ENCODE measurements at regions not wholly inside any gene's neighbourhood (a gene's known extent, or its start where the extent isn't known, plus 50 kb on each side); places are given as distances from the start of the nearest gene placed in this dataset.

GRCh38 chr5:88118179-88118578 lies 150.5 kb downstream of the TMEM161B start:
- no peak for FAIRE-seq
- no peak overlapping the region for H2AFZ ChIP-seq (ENCODE audit: low read depth, low read length)
- TF ChIP-seq CTCF (IDR thresholded peaks at IDR 0.05; ENCODE audit: insufficient read depth, low read depth, low read length) (no peak), EZH2 (IDR thresholded peaks at IDR 0.05; ENCODE audit: insufficient read depth, low read length) (no peak)

GRCh38 chr5:88117546-88117945 lies 151.1 kb downstream of the TMEM161B start:
- Mint-ChIP-seq H3K9me3 (ENCODE audit: unreplicated experiment) (peaks cover 2% of the 10 kb centered on the region), H3K4me3 (ENCODE audit: unreplicated experiment) (no peak overlapping the region), H3K27me3 (ENCODE audit: low read depth, unreplicated experiment) (peaks cover 4% of the 10 kb centered on the region), H3K27ac (ENCODE audit: unreplicated experiment) (no peak overlapping the region), H3K4me1 (ENCODE audit: low read depth, unreplicated experiment) (no peaks in the 10 kb centered on the region), H3K36me3 (ENCODE audit: low read depth, unreplicated experiment) (no peaks in the 10 kb centered on the region)
- Histone ChIP-seq H4K20me1 (ENCODE audit: insufficient read depth, low read length) (no peaks in the 10 kb centered on the region), H3K9ac (ENCODE audit: low read length) (no peak overlapping the region), H3K27ac (ENCODE audit: low read depth, low read length) (no peak overlapping the region), H3K4me1 (ENCODE audit: insufficient read depth, low read length) (no peaks in the 10 kb centered on the region), H3K4me2 (ENCODE audit: low read length) (no peak overlapping the region), H3K79me2 (ENCODE audit: insufficient read depth, low read length) (no peaks in the 10 kb centered on the region), H3K36me3 (ENCODE audit: insufficient read depth, low read length) (no peaks in the 10 kb centered on the region), H3K27me3 (ENCODE audit: insufficient read depth, low read length) (no peaks in the 10 kb centered on the region), H3K4me3 (ENCODE audit: insufficient read depth, low read depth, low read length) (no peak overlapping the region), H3K9me3 (ENCODE audit: insufficient read depth, low read depth, low read length) (no peaks in the 10 kb centered on the region), H2AFZ (ENCODE audit: low read depth, low read length) (no peak overlapping the region)
- FAIRE-seq, result no peak
- no peak for DNase-seq (ENCODE audit: low read depth)
- TF ChIP-seq EZH2 (IDR thresholded peaks at IDR 0.05; ENCODE audit: insufficient read depth, low read length) (no peak), CTCF (IDR thresholded peaks at IDR 0.05; ENCODE audit: insufficient read depth, low read depth, low read length) (no peak)

More at GRCh38 chr5:88118179-88118578, 150.5 kb downstream of the TMEM161B start:
- no peak overlapping the region for H3K27ac ChIP-seq (ENCODE audit: low read depth, low read length)
- H3K4me1 Mint-ChIP-seq (ENCODE audit: low read depth, unreplicated experiment), result no peaks in the 10 kb centered on the region
- no peaks in the 10 kb centered on the region for H3K4me1 ChIP-seq (ENCODE audit: insufficient read depth, low read length)
- no peak overlapping the region for H3K4me3 ChIP-seq (ENCODE audit: insufficient read depth, low read depth, low read length)
- H3K4me3 Mint-ChIP-seq (ENCODE audit: unreplicated experiment), result no peak overlapping the region
- H3K27me3 ChIP-seq (ENCODE audit: insufficient read depth, low read length), result no peaks in the 10 kb centered on the region
- no peaks in the 10 kb centered on the region for H3K79me2 ChIP-seq (ENCODE audit: insufficient read depth, low read length)
- peaks cover 2% of the 10 kb centered on the region for H3K9me3 Mint-ChIP-seq (ENCODE audit: unreplicated experiment)
- DNase-seq (ENCODE audit: low read depth), result no peak
- no peaks in the 10 kb centered on the region for H3K36me3 ChIP-seq (ENCODE audit: insufficient read depth, low read length)
- H3K27me3 Mint-ChIP-seq (ENCODE audit: low read depth, unreplicated experiment), result peaks cover 4% of the 10 kb centered on the region
- no peaks in the 10 kb centered on the region for H3K36me3 Mint-ChIP-seq (ENCODE audit: low read depth, unreplicated experiment)
- no peak overlapping the region for H3K4me2 ChIP-seq (ENCODE audit: low read length)
- no peak overlapping the region for H3K27ac Mint-ChIP-seq (ENCODE audit: unreplicated experiment)
- no peaks in the 10 kb centered on the region for H4K20me1 ChIP-seq (ENCODE audit: insufficient read depth, low read length)
- no peak overlapping the region for H3K9ac ChIP-seq (ENCODE audit: low read length)
- H3K9me3 ChIP-seq (ENCODE audit: insufficient read depth, low read depth, low read length), result no peaks in the 10 kb centered on the region

- Histone ChIP-seq H3K27me3 (ENCODE audit: insufficient read depth, low read length) (no peaks in the 10 kb centered on the region), H3K9ac (ENCODE audit: low read length) (no peak overlapping the region), H3K4me2 (ENCODE audit: low read length) (no peak overlapping the region), H3K79me2 (ENCODE audit: insufficient read depth, low read length) (no peaks in the 10 kb centered on the region), H3K9me3 (ENCODE audit: insufficient read depth, low read depth, low read length) (no peaks in the 10 kb centered on the region), H3K36me3 (ENCODE audit: insufficient read depth, low read length) (no peaks in the 10 kb centered on the region), H2AFZ (ENCODE audit: low read depth, low read length) (no peak overlapping the region), H3K27ac (ENCODE audit: low read depth, low read length) (no peak overlapping the region), H3K4me3 (ENCODE audit: insufficient read depth, low read depth, low read length) (no peak overlapping the region), H3K4me1 (ENCODE audit: insufficient read depth, low read length) (no peaks in the 10 kb centered on the region), H4K20me1 (ENCODE audit: insufficient read depth, low read length) (no peaks in the 10 kb centered on the region)
- Mint-ChIP-seq H3K9me3 (ENCODE audit: unreplicated experiment) (peaks cover 2% of the 10 kb centered on the region), H3K4me1 (ENCODE audit: low read depth, unreplicated experiment) (no peaks in the 10 kb centered on the region), H3K36me3 (ENCODE audit: low read depth, unreplicated experiment) (no peaks in the 10 kb centered on the region), H3K27me3 (ENCODE audit: low read depth, unreplicated experiment) (peaks cover 4% of the 10 kb centered on the region), H3K4me3 (ENCODE audit: unreplicated experiment) (no peak overlapping the region), H3K27ac (ENCODE audit: unreplicated experiment) (no peak overlapping the region)
- DNase-seq (ENCODE audit: low read depth) (no peak), FAIRE-seq (no peak)
- TF ChIP-seq CTCF (IDR thresholded peaks at IDR 0.05; ENCODE audit: insufficient read depth, low read depth, low read length), result no peak
- TF ChIP-seq EZH2 (IDR thresholded peaks at IDR 0.05; ENCODE audit: insufficient read depth, low read length), result no peak
Observed at GRCh38 chr5:88116396-88116795, 152.2 kb downstream of the TMEM161B start.
